ENCODE measurements at regions not wholly inside any gene's neighbourhood (a gene's known extent, or its start where the extent isn't known, plus 50 kb on each side); places are given as distances from the start of the nearest gene placed in this dataset.
"Not testable (repeated sequence)": the region's sequence is repeated elsewhere in the genome, so short reads cannot be mapped to it uniquely, and the experiment has no call there.

DNA sequence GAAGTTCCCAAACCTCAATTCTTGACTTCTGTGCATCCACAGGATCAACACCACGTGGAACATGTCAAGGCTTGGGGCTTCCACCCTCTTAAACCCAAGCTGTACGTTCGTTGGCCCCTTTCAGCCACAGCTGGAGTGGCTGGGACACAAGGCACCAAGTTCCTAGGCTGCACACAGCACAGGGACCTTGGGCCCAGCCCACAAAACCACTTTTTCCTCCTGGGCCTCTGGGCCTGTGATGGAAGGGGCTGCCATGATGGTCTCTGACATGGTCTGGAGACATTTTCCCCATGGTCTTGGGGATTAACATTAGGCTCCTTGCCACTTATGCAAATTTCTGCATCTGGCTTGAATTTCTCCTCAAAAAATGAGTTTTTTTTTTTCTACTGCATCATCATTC, 606.9 kb upstream of the IRAK1BP1 start:
- not testable (repeated sequence) for TF ChIP-seq ZBTB49 (CRISPR knock-in tag; IDR thresholded peaks at IDR 0.05; ENCODE audit: borderline replicate concordance); CTCFL (IDR thresholded peaks at IDR 0.05; ENCODE audit: borderline replicate concordance, insufficient read depth, low read depth, low read length, poor library complexity, severe bottlenecking)

Measured in K562 (cell line).